ENCODE measurements at regions not wholly inside any gene's neighbourhood (a gene's known extent, or its start where the extent isn't known, plus 50 kb on each side); places are given as distances from the start of the nearest gene placed in this dataset.

GRCh38 chr13:106626473-106626872, 58.5 kb upstream of the ARGLU1 start:
- Histone ChIP-seq H4K91ac (ENCODE audit: insufficient read length, low read depth, low read length) (no peak overlapping the region), H3K27me3 (ENCODE audit: insufficient read depth, low read length) (no peaks in the 10 kb centered on the region; the same call in 1 of the 2 replicates), H3K79me2 (ENCODE audit: insufficient read depth, low read length) (no peaks in the 10 kb centered on the region), H3K79me1 (ENCODE audit: insufficient read depth, low read depth, low read length, poor library complexity, severe bottlenecking) (no peaks in the 10 kb centered on the region), H3K27ac (ENCODE audit: insufficient read length, low read depth, low read length) (no peak overlapping the region), H2BK120ac (ENCODE audit: low read depth, low read length, poor library complexity, severe bottlenecking) (no peak overlapping the region), H3K4me2 (ENCODE audit: insufficient read depth, insufficient read length, low read length) (no peak overlapping the region), H3K9me3 (ENCODE audit: control insufficient read depth, low read depth, low read length) (no peaks in the 10 kb centered on the region), H2AFZ (ENCODE audit: low read length) (no peak overlapping the region), H4K5ac (ENCODE audit: insufficient read length, low read depth, low read length) (no peak overlapping the region), H4K20me1 (ENCODE audit: control insufficient read depth, insufficient read depth, insufficient read length) (no peaks in the 10 kb centered on the region), H3K18ac (ENCODE audit: insufficient read length, low read depth, low read length) (no peak overlapping the region), H2BK15ac (ENCODE audit: low read depth, low read length) (no peak overlapping the region), H3K23me2 (ENCODE audit: insufficient read length, low read depth, low read length, poor library complexity, severe bottlenecking) (no peaks in the 10 kb centered on the region), H3K9ac (ENCODE audit: extremely low read depth, insufficient read length, low read length) (no peak overlapping the region), H3K14ac (ENCODE audit: insufficient read depth, low read length) (no peak overlapping the region), H2AK5ac (ENCODE audit: insufficient read length, low read length) (no peak overlapping the region), H3K4me1 (ENCODE audit: insufficient read depth, low read length) (no peaks in the 10 kb centered on the region), H3K56ac (ENCODE audit: insufficient read length, low read depth, low read length) (no peak overlapping the region), H4K8ac (replicated peaks; ENCODE audit: insufficient read length, low read depth, low read length) (no peak overlapping the region), H2BK12ac (ENCODE audit: insufficient read length, low read depth, low read length) (no peak overlapping the region), H2BK20ac (ENCODE audit: low read depth, low read length, poor library complexity, severe bottlenecking) (no peak overlapping the region), H3T11ph (ENCODE audit: low read length) (no peak overlapping the region), H3K23ac (ENCODE audit: insufficient read length, low read depth, low read length) (no peak overlapping the region), H3K4ac (ENCODE audit: low read depth, low read length) (no peak overlapping the region), H2BK5ac (ENCODE audit: insufficient read length, low read length) (no peak overlapping the region)
- H3K27ac Mint-ChIP-seq, result no peak overlapping the region
- H3K27me3 Mint-ChIP-seq (ENCODE audit: low read depth), result peaks cover 1% of the 10 kb centered on the region
- peaks cover 0 to 2% of the 10 kb centered on the region in 2 experiments; a peak in 1 of 4 replicates for H3K4me1 Mint-ChIP-seq
- no peaks in the 10 kb centered on the region for H3K9me3 Mint-ChIP-seq
- no peak overlapping the region for H3K4me3 Mint-ChIP-seq
- no peak for DNase-seq
- no peaks in the 10 kb centered on the region for H3K36me3 Mint-ChIP-seq (ENCODE audit: insufficient read depth in 1 of 3, low read depth in 3 of 3)
- no peak for TF ChIP-seq CTCF (conservative IDR thresholded peaks at IDR 0.05)

Measured in H9 (cell line).